H9 (cell line): ENCODE measurements at regions not wholly inside any gene's neighbourhood (a gene's known extent, or its start where the extent isn't known, plus 50 kb on each side); places are given as distances from the start of the nearest gene placed in this dataset.
"Not testable (repeated sequence)": the region's sequence is repeated elsewhere in the genome, so short reads cannot be mapped to it uniquely, and the experiment has no call there.

Experiments used
- DNase-seq: peaks from one replicate; pipeline ENCODE4 v3.0.0-alpha.2; 2017
- H2AFZ ChIP-seq: one replicate; pipeline ENCODE4 v1.6.1; 2013; ENCODE audit warnings: mild to moderate bottlenecking, low read length, control low read depth, moderate library complexity
- H2AK5ac ChIP-seq: 2 replicates; pipeline ENCODE4 v1.6.1; 2013; ENCODE audit warnings: low read length, control low read depth, mixed read lengths; ENCODE audit not compliant: insufficient read length
- H2BK120ac ChIP-seq: one replicate; pipeline ENCODE4 v1.6.1; 2013; ENCODE audit warnings: low read depth, mild to moderate bottlenecking, low read length, control low read depth, inconsistent platforms; ENCODE audit not compliant: poor library complexity, severe bottlenecking
- H2BK12ac ChIP-seq: 2 replicates; pipeline ENCODE4 v1.6.1; 2013; ENCODE audit warnings: low read length, control low read depth, mixed read lengths, low read depth; ENCODE audit not compliant: insufficient read length
- H2BK15ac ChIP-seq: 2 replicates; pipeline ENCODE4 v1.6.1; 2013; ENCODE audit warnings: low read depth, low read length, control low read depth
- H2BK20ac ChIP-seq: one replicate; pipeline ENCODE4 v1.6.1; 2013; ENCODE audit warnings: low read depth, mild to moderate bottlenecking, low read length, control low read depth, inconsistent platforms; ENCODE audit not compliant: poor library complexity, severe bottlenecking
- H2BK5ac ChIP-seq: 2 replicates; pipeline ENCODE4 v1.6.1; 2013; ENCODE audit warnings: low read length, control low read depth, mixed read lengths; ENCODE audit not compliant: insufficient read length
- H3K14ac ChIP-seq: 2 replicates; pipeline ENCODE4 v1.6.1; 2013; ENCODE audit warnings: low read length, control low read depth; ENCODE audit not compliant: insufficient read depth
- H3K18ac ChIP-seq: 2 replicates; pipeline ENCODE4 v1.6.1; 2013; ENCODE audit warnings: low read depth, mild to moderate bottlenecking, mixed read lengths, low read length, control low read depth; ENCODE audit not compliant: insufficient read length
- H3K23ac ChIP-seq: 2 replicates; pipeline ENCODE4 v1.6.1; 2013; ENCODE audit warnings: low read length, control low read depth, mixed read lengths, low read depth; ENCODE audit not compliant: insufficient read length
- H3K23me2 ChIP-seq: 2 replicates; pipeline ENCODE4 v1.6.1; 2013; ENCODE audit warnings: low read depth, mild to moderate bottlenecking, mixed read lengths, low read length, control low read depth; ENCODE audit not compliant: insufficient read length, poor library complexity, severe bottlenecking
- H3K27ac ChIP-seq: 2 replicates; pipeline ENCODE4 v1.5.1; 2013; ENCODE audit warnings: low read length, control low read depth, mixed read lengths, low read depth; ENCODE audit not compliant: insufficient read length
- H3K27me3 ChIP-seq: 2 replicates; pipeline ENCODE4 v1.6.1; 2013; ENCODE audit warnings: low read length, control low read depth, inconsistent platforms; ENCODE audit not compliant: insufficient read depth
- H3K4ac ChIP-seq: 2 replicates; pipeline ENCODE4 v1.6.1; 2013; ENCODE audit warnings: low read depth, mild to moderate bottlenecking, control low read depth, inconsistent platforms, low read length, moderate library complexity
- H3K4me1 ChIP-seq: 2 replicates; pipeline ENCODE4 v1.6.1; 2013; ENCODE audit warnings: low read length, control low read depth, inconsistent platforms; ENCODE audit not compliant: insufficient read depth
- H3K4me2 ChIP-seq: 2 replicates; pipeline ENCODE4 v1.6.1; 2013; ENCODE audit warnings: low read length, control low read depth, mixed read lengths; ENCODE audit not compliant: insufficient read length, insufficient read depth
- H3K56ac ChIP-seq: 2 replicates; pipeline ENCODE4 v1.6.1; 2013; ENCODE audit warnings: low read depth, mild to moderate bottlenecking, mixed read lengths, low read length, control low read depth; ENCODE audit not compliant: insufficient read length
- H3K79me1 ChIP-seq: 2 replicates; pipeline ENCODE4 v1.6.1; 2013; ENCODE audit warnings: low read depth, mild to moderate bottlenecking, moderate library complexity, low read length, control low read depth, inconsistent platforms; ENCODE audit not compliant: insufficient read depth, poor library complexity, severe bottlenecking
- H3K79me2 ChIP-seq: 2 replicates; pipeline ENCODE4 v1.6.1; 2013; ENCODE audit warnings: low read length, control low read depth, inconsistent platforms; ENCODE audit not compliant: insufficient read depth
- H3K9ac ChIP-seq: 2 replicates; pipeline ENCODE4 v1.6.1; 2013; ENCODE audit warnings: low read length, control low read depth, mixed read lengths; ENCODE audit not compliant: insufficient read length; ENCODE audit errors: extremely low read depth
- H3K9me3 ChIP-seq: one replicate; pipeline ENCODE4 v1.6.1; 2013; ENCODE audit warnings: low read depth, low read length, inconsistent platforms; ENCODE audit not compliant: control insufficient read depth
- H3T11ph ChIP-seq: one replicate; pipeline ENCODE4 v1.6.1; 2013; ENCODE audit warnings: mild to moderate bottlenecking, low read length, control low read depth, inconsistent platforms
- H4K20me1 ChIP-seq: one replicate; pipeline ENCODE4 v1.6.1; 2013; ENCODE audit not compliant: control insufficient read depth, insufficient read length, insufficient read depth
- H4K5ac ChIP-seq: 2 replicates; pipeline ENCODE4 v1.6.1; 2013; ENCODE audit warnings: low read depth, mild to moderate bottlenecking, mixed read lengths, low read length, control low read depth; ENCODE audit not compliant: insufficient read length
- H4K8ac ChIP-seq: replicated peaks from 2 replicates; pipeline ENCODE4 v1.6.1; 2013; ENCODE audit warnings: low read length, control low read depth, mixed read lengths, low read depth; ENCODE audit not compliant: insufficient read length
- H4K91ac ChIP-seq: 2 replicates; pipeline ENCODE4 v1.6.1; 2013; ENCODE audit warnings: low read depth, mild to moderate bottlenecking, moderate library complexity, mixed read lengths, low read length, control low read depth; ENCODE audit not compliant: insufficient read length
- H3K27ac Mint-ChIP-seq, 3 experiments: 2 replicates in 2 of 3; 3 replicates in 1 of 3; pipeline ENCODE4 v1.8.0; 2020 to 2021; ENCODE audit warnings: mixed read lengths in 3 of 3, mild to moderate bottlenecking in 1 of 3, moderate library complexity in 1 of 3
- H3K27me3 Mint-ChIP-seq: 2 replicates; pipeline ENCODE4 v1.8.0; 2021; ENCODE audit warnings: low read depth, mild to moderate bottlenecking, moderate library complexity, mixed read lengths
- H3K36me3 Mint-ChIP-seq, 3 experiments: 2 replicates in 2 of 3; 3 replicates in 1 of 3; pipeline ENCODE4 v1.8.0; 2020 to 2021; ENCODE audit warnings: low read depth in 3 of 3, mixed read lengths in 3 of 3; ENCODE audit not compliant: insufficient read depth in 1 of 3
- H3K4me1 Mint-ChIP-seq, 2 experiments: 2 replicates each; pipeline ENCODE4 v1.8.0; 2020; ENCODE audit warnings: mixed read lengths in 2 of 2
- H3K4me3 Mint-ChIP-seq, 2 experiments: 2 replicates in 1 of 2; 3 replicates in 1 of 2; pipeline ENCODE4 v1.8.0; 2020 to 2021; ENCODE audit warnings: mild to moderate bottlenecking in 2 of 2, mixed read lengths in 2 of 2, moderate library complexity in 1 of 2
- H3K9me3 Mint-ChIP-seq, 2 experiments: 2 replicates in 1 of 2; 3 replicates in 1 of 2; pipeline ENCODE4 v1.8.0; 2020; ENCODE audit warnings: mild to moderate bottlenecking in 2 of 2, mixed read lengths in 2 of 2, moderate library complexity in 1 of 2
- WGBS: extraction: QIAGEN DNeasy Blood & Tissue Kit; methylation state at CpG from one replicate; pipeline ENCODE4 v1.1.7; 2013; ENCODE audit warnings: missing lambda C conversion rate, low lambda C conversion rate, mixed read lengths; ENCODE audit not compliant: insufficient read length; ENCODE audit errors: extremely low coverage; 5-methylcytosine and 5-hydroxymethylcytosine counted together
- TF ChIP-seq, protein P1 (sequence below): fragments of 200-600 bp; sonication (generic); conservative IDR thresholded peaks from 3 replicates; pipeline ENCODE4 v1.8.0; 2021; ENCODE audit warnings: antibody characterized with exemption, mild to moderate bottlenecking

- no peaks in the 10 kb centered on the region for H4K20me1 ChIP-seq
- no peaks in the 10 kb centered on the region for H3K27me3 ChIP-seq
- H2AFZ ChIP-seq: no peak overlapping the region
- no peak overlapping the region for H3K4ac ChIP-seq
- no peak overlapping the region for H2BK12ac ChIP-seq
- H3K27ac Mint-ChIP-seq: peak overlapping the region in 1 of 3 experiments; percentile 87; a peak in 1 of 7 replicates
- H3K27me3 Mint-ChIP-seq: peaks cover 9% of the 10 kb centered on the region
- no peak overlapping the region for H4K5ac ChIP-seq
- H3K36me3 Mint-ChIP-seq: no peaks in the 10 kb centered on the region
- H2BK20ac ChIP-seq: no peak overlapping the region
- no peak overlapping the region for H3K9ac ChIP-seq
- no peaks in the 10 kb centered on the region for H3K9me3 ChIP-seq
- no peak overlapping the region for H3K56ac ChIP-seq
- no peak overlapping the region for H2BK5ac ChIP-seq
- H2AK5ac ChIP-seq: no peak overlapping the region
- no peak overlapping the region for H3T11ph ChIP-seq
- H3K4me1 Mint-ChIP-seq: peaks cover 11 to 31% of the 10 kb centered on the region in 2 experiments
- no peaks in the 10 kb centered on the region for H3K79me1 ChIP-seq
- H3K23me2 ChIP-seq: no peaks in the 10 kb centered on the region
- H2BK15ac ChIP-seq: no peak overlapping the region
- no peaks in the 10 kb centered on the region for H3K79me2 ChIP-seq
- peaks cover 9% of the 10 kb centered on the region; the same call in 1 of the 2 replicates for H3K4me1 ChIP-seq
- no CpG with 5 or more reads among the region's 19 CpGs for WGBS
- H3K4me3 Mint-ChIP-seq: no peak overlapping the region
- H3K27ac ChIP-seq: no peak overlapping the region
- no peak overlapping the region for H3K18ac ChIP-seq
- peak; percentile 63 for DNase-seq
- no peak overlapping the region for H2BK120ac ChIP-seq
- no peak overlapping the region for H3K4me2 ChIP-seq
- H4K8ac ChIP-seq: no peak overlapping the region
- no peak overlapping the region for H3K14ac ChIP-seq
- H3K23ac ChIP-seq: no peak overlapping the region
- H3K9me3 Mint-ChIP-seq: no peaks in the 10 kb centered on the region
- TF ChIP-seq, protein P1, sequence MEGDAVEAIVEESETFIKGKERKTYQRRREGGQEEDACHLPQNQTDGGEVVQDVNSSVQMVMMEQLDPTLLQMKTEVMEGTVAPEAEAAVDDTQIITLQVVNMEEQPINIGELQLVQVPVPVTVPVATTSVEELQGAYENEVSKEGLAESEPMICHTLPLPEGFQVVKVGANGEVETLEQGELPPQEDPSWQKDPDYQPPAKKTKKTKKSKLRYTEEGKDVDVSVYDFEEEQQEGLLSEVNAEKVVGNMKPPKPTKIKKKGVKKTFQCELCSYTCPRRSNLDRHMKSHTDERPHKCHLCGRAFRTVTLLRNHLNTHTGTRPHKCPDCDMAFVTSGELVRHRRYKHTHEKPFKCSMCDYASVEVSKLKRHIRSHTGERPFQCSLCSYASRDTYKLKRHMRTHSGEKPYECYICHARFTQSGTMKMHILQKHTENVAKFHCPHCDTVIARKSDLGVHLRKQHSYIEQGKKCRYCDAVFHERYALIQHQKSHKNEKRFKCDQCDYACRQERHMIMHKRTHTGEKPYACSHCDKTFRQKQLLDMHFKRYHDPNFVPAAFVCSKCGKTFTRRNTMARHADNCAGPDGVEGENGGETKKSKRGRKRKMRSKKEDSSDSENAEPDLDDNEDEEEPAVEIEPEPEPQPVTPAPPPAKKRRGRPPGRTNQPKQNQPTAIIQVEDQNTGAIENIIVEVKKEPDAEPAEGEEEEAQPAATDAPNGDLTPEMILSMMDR: no peak
- no peak overlapping the region for H4K91ac ChIP-seq
Measured at GRCh38 chr4:1566838-1567518, 117.1 kb downstream of the FAM53A start.

GRCh38 chr4:1566301-1566837 lies 117.7 kb downstream of the FAM53A start:
- H3K23me2 ChIP-seq, H3K79me1 ChIP-seq, H3K23ac ChIP-seq, H2BK120ac ChIP-seq, H3K27me3 Mint-ChIP-seq, H3K27ac ChIP-seq, H2AK5ac ChIP-seq, H3K4me1 ChIP-seq, H3K79me2 ChIP-seq, H4K91ac ChIP-seq, H3K56ac ChIP-seq, H4K5ac ChIP-seq, H3K4me3 Mint-ChIP-seq, H2BK15ac ChIP-seq, H3K4ac ChIP-seq, H3K9ac ChIP-seq, H3K4me2 ChIP-seq, H2AFZ ChIP-seq, H2BK20ac ChIP-seq, H3K14ac ChIP-seq, H3K18ac ChIP-seq, H3K27me3 ChIP-seq, H3K9me3 ChIP-seq, H2BK5ac ChIP-seq, H4K8ac ChIP-seq, H4K20me1 ChIP-seq, H2BK12ac ChIP-seq, H3K9me3 Mint-ChIP-seq, H3T11ph ChIP-seq, H3K36me3 Mint-ChIP-seq: not testable (repeated sequence)
- no CpG with 5 or more reads among the region's 14 CpGs for WGBS
- H3K27ac Mint-ChIP-seq: peak overlapping the region in 1 of 3 experiments; percentile 61; a peak in 1 of 7 replicates
- DNase-seq: peak; percentile 93
- peaks cover 5 to 25% of the 10 kb centered on the region in 2 experiments for H3K4me1 Mint-ChIP-seq
